ENCODE measurements at regions not wholly inside any gene's neighbourhood (a gene's known extent, or its start where the extent isn't known, plus 50 kb on each side); places are given as distances from the start of the nearest gene placed in this dataset.

DNA sequence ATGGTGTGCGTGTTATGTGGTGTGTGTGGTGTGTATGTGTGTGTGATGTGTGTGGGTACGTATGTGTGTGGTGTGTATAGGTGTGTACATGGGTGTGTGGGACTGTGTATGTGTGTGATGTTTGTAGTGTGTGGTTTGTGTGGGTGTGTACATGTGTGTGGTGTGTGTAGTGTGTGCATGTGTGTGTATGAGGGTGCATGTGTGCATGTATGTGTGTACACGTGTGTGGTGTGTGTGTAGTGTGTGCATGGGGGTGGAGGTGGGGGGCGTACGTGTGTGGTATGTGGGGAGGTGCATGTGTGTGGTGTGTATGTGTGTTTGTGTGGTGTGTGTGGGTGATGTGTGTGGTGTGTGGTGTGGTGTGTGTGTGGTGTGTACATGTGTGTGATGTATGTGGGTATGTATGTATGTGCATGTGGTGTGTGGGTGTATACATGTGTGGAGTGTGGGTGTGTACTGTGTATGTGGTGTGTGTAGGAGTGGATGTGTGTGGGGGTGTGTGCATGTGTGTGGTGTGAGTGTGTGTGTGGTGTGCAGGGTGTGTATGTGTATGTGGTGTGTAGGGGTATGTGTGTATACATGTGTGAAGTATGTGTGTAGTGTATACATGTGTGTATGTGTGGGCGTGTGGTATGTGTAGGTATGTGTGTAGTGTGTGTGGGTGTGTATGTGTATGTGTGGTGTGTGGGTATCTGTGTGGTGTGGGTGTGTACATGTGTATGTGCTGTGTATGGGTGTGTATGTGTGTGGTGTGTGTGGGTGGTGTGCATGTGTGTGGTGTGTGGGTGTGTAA lies 119.8 kb upstream of the GSC start:
- TF ChIP-seq CTCF (optimal IDR thresholded peaks at IDR 0.05 in 1 of 3, IDR thresholded peaks at IDR 0.05 in 1 of 3, conservative IDR thresholded peaks at IDR 0.05 in 1 of 3; ENCODE audit: extremely low read depth in 1 of 3, insufficient read depth in 2 of 3, low read length in 3 of 3) (no peak), EZH2 (IDR thresholded peaks at IDR 0.05; ENCODE audit: low read length) (no peak)

All from keratinocyte (primary cell).